ENCODE measurements at regions not wholly inside any gene's neighbourhood (a gene's known extent, or its start where the extent isn't known, plus 50 kb on each side); places are given as distances from the start of the nearest gene placed in this dataset.

DNA sequence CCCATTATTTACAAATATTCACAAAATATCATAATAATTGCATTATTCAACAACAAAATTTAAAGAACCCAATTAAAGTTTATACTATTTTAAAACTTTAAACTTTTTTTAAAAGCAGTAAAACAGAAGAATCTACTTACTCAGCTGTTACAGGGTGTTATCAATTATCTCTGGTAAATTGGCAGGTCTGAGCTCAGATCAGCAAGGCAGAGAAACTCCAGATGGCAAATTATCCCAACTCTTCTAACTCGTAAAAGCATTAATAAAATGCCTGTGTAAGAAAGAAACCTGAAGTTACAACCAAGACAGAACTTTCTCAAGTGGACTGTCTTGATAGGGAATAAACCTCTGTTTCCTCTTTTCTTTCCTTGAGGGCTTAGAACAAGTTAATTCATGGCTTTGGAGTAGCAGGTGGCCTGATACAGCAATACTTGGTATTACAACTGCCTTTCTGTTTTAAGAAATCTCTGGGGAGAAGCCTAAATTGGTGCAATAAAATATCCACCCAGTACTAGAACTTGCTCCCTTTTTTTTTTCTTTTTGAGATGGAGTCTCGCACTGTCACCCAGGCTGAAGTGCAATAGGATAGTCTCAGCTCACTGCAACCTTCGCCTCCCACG is 275.3 kb upstream of the MKLN1 start:
- Histone ChIP-seq H3K9me3 (ENCODE audit: insufficient read depth, low read depth, low read length) (no peaks in the 10 kb centered on the region), H4K12ac (ENCODE audit: low read depth, low read length) (no peak overlapping the region), H2AK5ac (ENCODE audit: low read length) (no peak overlapping the region), H2BK12ac (ENCODE audit: low read length) (no peak overlapping the region), H4K91ac (ENCODE audit: low read depth, low read length) (no peak overlapping the region), H3K23ac (ENCODE audit: low read length) (no peak overlapping the region), H2AFZ (ENCODE audit: insufficient read depth, low read length, poor library complexity) (no peak overlapping the region), H2BK5ac (ENCODE audit: low read depth, low read length, poor library complexity) (no peak overlapping the region), H3K27me3 (ENCODE audit: insufficient read depth, low read length) (no peaks in the 10 kb centered on the region), H2BK120ac (ENCODE audit: insufficient read depth, low read length, poor library complexity) (no peak overlapping the region), H4K8ac (ENCODE audit: low read depth, low read length) (no peak overlapping the region), H3K4me3 (ENCODE audit: low read depth, low read length) (no peak overlapping the region), H3K4me2 (ENCODE audit: low read length) (no peak overlapping the region), H3K79me1 (ENCODE audit: low read length) (no peaks in the 10 kb centered on the region), H3K36me3 (ENCODE audit: control insufficient read depth in 1 of 2, insufficient read depth in 2 of 2, low read length in 2 of 2) (no peaks in the 10 kb centered on the region), H3K14ac (ENCODE audit: low read length) (no peak overlapping the region), H3K79me2 (ENCODE audit: control insufficient read depth, insufficient read depth, low read length, poor library complexity) (no peaks in the 10 kb centered on the region), H3K27ac (ENCODE audit: low read depth, low read length) (no peak overlapping the region), H3K4ac (ENCODE audit: low read depth, low read length) (no peak overlapping the region), H3K9ac (ENCODE audit: low read length) (no peak overlapping the region), H3K4me1 (ENCODE audit: control insufficient read depth in 1 of 2, insufficient read depth in 2 of 2, low read length in 2 of 2) (no peaks in the 10 kb centered on the region), H3K18ac (ENCODE audit: low read length) (no peak overlapping the region)
- no peak for DNase-seq
- WGBS (ENCODE audit: extremely low coverage, insufficient coverage, insufficient read length), result no CpG with 5 or more reads among the region's 4 CpGs

GRCh38 chr7:131056007-131056406 is 271.7 kb upstream of the MKLN1 start:
- Histone ChIP-seq H3K27me3 (ENCODE audit: insufficient read depth, low read length) (no peaks in the 10 kb centered on the region), H4K8ac (ENCODE audit: low read depth, low read length) (no peak overlapping the region), H4K91ac (ENCODE audit: low read depth, low read length) (no peak overlapping the region), H2BK5ac (ENCODE audit: low read depth, low read length, poor library complexity) (no peak overlapping the region), H3K9ac (ENCODE audit: low read length) (no peak overlapping the region), H3K4me3 (ENCODE audit: low read depth, low read length) (no peak overlapping the region), H3K9me3 (ENCODE audit: insufficient read depth, low read depth, low read length) (peaks cover 5% of the 10 kb centered on the region), H3K4ac (ENCODE audit: low read depth, low read length) (no peak overlapping the region), H3K36me3 (ENCODE audit: control insufficient read depth in 1 of 2, insufficient read depth in 2 of 2, low read length in 2 of 2) (no peaks in the 10 kb centered on the region), H3K23ac (ENCODE audit: low read length) (no peak overlapping the region), H4K12ac (ENCODE audit: low read depth, low read length) (no peak overlapping the region), H3K18ac (ENCODE audit: low read length) (no peak overlapping the region), H3K79me2 (ENCODE audit: control insufficient read depth, insufficient read depth, low read length, poor library complexity) (no peaks in the 10 kb centered on the region), H2BK12ac (ENCODE audit: low read length) (no peak overlapping the region), H3K27ac (ENCODE audit: low read depth, low read length) (no peak overlapping the region), H3K79me1 (ENCODE audit: low read length) (no peaks in the 10 kb centered on the region), H3K14ac (ENCODE audit: low read length) (no peak overlapping the region), H2AK5ac (ENCODE audit: low read length) (no peak overlapping the region), H3K4me2 (ENCODE audit: low read length) (no peak overlapping the region), H2AFZ (ENCODE audit: insufficient read depth, low read length, poor library complexity) (no peak overlapping the region), H3K4me1 (ENCODE audit: control insufficient read depth in 1 of 2, insufficient read depth in 2 of 2, low read length in 2 of 2) (no peaks in the 10 kb centered on the region), H2BK120ac (ENCODE audit: insufficient read depth, low read length, poor library complexity) (no peak overlapping the region)
- WGBS (ENCODE audit: extremely low coverage, insufficient coverage, insufficient read length), result no CpG with 5 or more reads among the region's 2 CpGs
- DNase-seq, result no peak

DNA sequence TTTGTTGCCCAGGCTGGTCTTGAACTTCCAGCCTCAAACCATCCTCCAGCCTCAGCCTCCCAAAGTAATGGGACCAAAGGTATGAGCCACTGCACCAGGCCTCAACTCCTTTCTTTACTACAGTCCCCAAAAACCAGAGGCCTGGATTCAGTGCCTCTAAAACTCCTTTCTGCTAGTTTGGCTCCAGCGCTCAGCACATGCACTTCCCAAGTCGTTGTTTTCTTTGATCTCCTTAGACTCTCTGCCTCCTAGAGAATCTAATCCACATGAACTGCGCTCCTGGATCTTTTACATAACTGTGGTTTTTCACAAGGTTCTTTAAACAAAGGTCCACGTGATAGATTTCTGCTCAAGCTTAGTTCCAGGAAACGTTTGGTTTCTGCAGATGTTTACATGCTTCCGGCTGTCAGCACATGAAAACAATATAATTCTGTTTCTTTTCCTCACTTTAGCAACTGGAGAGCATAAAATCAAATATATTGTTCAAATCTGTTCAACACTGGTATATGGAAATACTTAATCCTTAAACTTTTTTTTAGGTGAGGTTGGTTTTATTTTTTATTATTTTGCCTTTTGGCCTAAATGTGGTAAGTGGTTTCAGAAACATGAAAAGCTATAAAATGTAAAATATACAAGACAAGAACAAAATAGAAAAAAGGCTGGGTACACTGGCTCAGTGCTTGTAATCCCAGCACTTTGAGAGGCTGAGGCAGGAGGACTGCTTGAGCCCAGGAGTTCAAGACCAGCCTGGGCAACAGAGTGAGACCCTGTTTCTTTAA is 270.5 kb upstream of the MKLN1 start:
- no CpG with 5 or more reads among the region's 6 CpGs for WGBS (ENCODE audit: extremely low coverage, insufficient coverage, insufficient read length)
- H4K12ac ChIP-seq (ENCODE audit: low read depth, low read length), result no peak overlapping the region
- no peak overlapping the region for H4K91ac ChIP-seq (ENCODE audit: low read depth, low read length)
- H2BK120ac ChIP-seq (ENCODE audit: insufficient read depth, low read length, poor library complexity), result no peak overlapping the region
- H3K79me2 ChIP-seq (ENCODE audit: control insufficient read depth, insufficient read depth, low read length, poor library complexity), result no peaks in the 10 kb centered on the region
- H3K36me3 ChIP-seq (ENCODE audit: control insufficient read depth in 1 of 2, insufficient read depth in 2 of 2, low read length in 2 of 2), result no peaks in the 10 kb centered on the region
- H3K27ac ChIP-seq (ENCODE audit: low read depth, low read length), result no peak overlapping the region
- no peak overlapping the region for H3K4me2 ChIP-seq (ENCODE audit: low read length)
- no peak overlapping the region for H2AFZ ChIP-seq (ENCODE audit: insufficient read depth, low read length, poor library complexity)
- H3K14ac ChIP-seq (ENCODE audit: low read length), result no peak overlapping the region
- peaks cover 5% of the 10 kb centered on the region for H3K9me3 ChIP-seq (ENCODE audit: insufficient read depth, low read depth, low read length)
- no peak overlapping the region for H3K9ac ChIP-seq (ENCODE audit: low read length)
- H3K23ac ChIP-seq (ENCODE audit: low read length), result no peak overlapping the region
- H4K8ac ChIP-seq (ENCODE audit: low read depth, low read length), result no peak overlapping the region
- H3K79me1 ChIP-seq (ENCODE audit: low read length), result no peaks in the 10 kb centered on the region
- no peaks in the 10 kb centered on the region for H3K27me3 ChIP-seq (ENCODE audit: insufficient read depth, low read length)
- H2AK5ac ChIP-seq (ENCODE audit: low read length), result no peak overlapping the region
- DNase-seq, result no peak
- H2BK12ac ChIP-seq (ENCODE audit: low read length), result no peak overlapping the region
- no peaks in the 10 kb centered on the region for H3K4me1 ChIP-seq (ENCODE audit: control insufficient read depth in 1 of 2, insufficient read depth in 2 of 2, low read length in 2 of 2)
- H3K4me3 ChIP-seq (ENCODE audit: low read depth, low read length), result no peak overlapping the region
- no peak overlapping the region for H3K18ac ChIP-seq (ENCODE audit: low read length)
- no peak overlapping the region for H2BK5ac ChIP-seq (ENCODE audit: low read depth, low read length, poor library complexity)
- no peak overlapping the region for H3K4ac ChIP-seq (ENCODE audit: low read depth, low read length)

DNA sequence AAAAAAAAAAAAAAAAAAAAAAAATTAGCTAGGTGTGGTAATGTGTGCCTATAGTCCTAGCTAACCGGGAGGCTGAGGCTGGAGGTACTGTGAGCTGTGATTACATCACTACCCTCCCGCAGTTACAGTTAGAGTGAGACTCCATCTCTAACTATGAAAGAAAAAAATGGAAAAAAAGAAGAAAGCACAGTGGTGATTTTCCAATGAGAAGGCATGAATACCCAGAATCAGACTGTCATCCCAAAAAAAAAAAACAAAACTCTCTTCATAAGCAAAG is 269.9 kb upstream of the MKLN1 start:
- no peak overlapping the region for H3K14ac ChIP-seq (ENCODE audit: low read length)
- H4K12ac ChIP-seq (ENCODE audit: low read depth, low read length), result no peak overlapping the region
- no peak overlapping the region for H3K18ac ChIP-seq (ENCODE audit: low read length)
- H2BK12ac ChIP-seq (ENCODE audit: low read length), result no peak overlapping the region
- H3K79me2 ChIP-seq (ENCODE audit: control insufficient read depth, insufficient read depth, low read length, poor library complexity), result no peaks in the 10 kb centered on the region
- H3K4ac ChIP-seq (ENCODE audit: low read depth, low read length), result no peak overlapping the region
- no peaks in the 10 kb centered on the region for H3K4me1 ChIP-seq (ENCODE audit: control insufficient read depth in 1 of 2, insufficient read depth in 2 of 2, low read length in 2 of 2)
- H3K79me1 ChIP-seq (ENCODE audit: low read length), result no peaks in the 10 kb centered on the region
- H2BK120ac ChIP-seq (ENCODE audit: insufficient read depth, low read length, poor library complexity), result no peak overlapping the region
- peaks cover 5% of the 10 kb centered on the region for H3K9me3 ChIP-seq (ENCODE audit: insufficient read depth, low read depth, low read length)
- no peak overlapping the region for H3K9ac ChIP-seq (ENCODE audit: low read length)
- H3K4me2 ChIP-seq (ENCODE audit: low read length), result no peak overlapping the region
- WGBS (ENCODE audit: extremely low coverage, insufficient coverage, insufficient read length), result no CpG with 5 or more reads among the region's 2 CpGs
- H4K91ac ChIP-seq (ENCODE audit: low read depth, low read length), result no peak overlapping the region
- H2AFZ ChIP-seq (ENCODE audit: insufficient read depth, low read length, poor library complexity), result no peak overlapping the region
- H4K8ac ChIP-seq (ENCODE audit: low read depth, low read length), result no peak overlapping the region
- no peak overlapping the region for H2AK5ac ChIP-seq (ENCODE audit: low read length)
- no peaks in the 10 kb centered on the region for H3K36me3 ChIP-seq (ENCODE audit: control insufficient read depth in 1 of 2, insufficient read depth in 2 of 2, low read length in 2 of 2)
- DNase-seq, result no peak
- no peak overlapping the region for H3K27ac ChIP-seq (ENCODE audit: low read depth, low read length)
- H3K27me3 ChIP-seq (ENCODE audit: insufficient read depth, low read length), result no peaks in the 10 kb centered on the region
- no peak overlapping the region for H2BK5ac ChIP-seq (ENCODE audit: low read depth, low read length, poor library complexity)
- H3K23ac ChIP-seq (ENCODE audit: low read length), result no peak overlapping the region
- H3K4me3 ChIP-seq (ENCODE audit: low read depth, low read length), result no peak overlapping the region

Data from trophoblast cell (in vitro differentiated cells and primary cell).